Activated CD8-positive, alpha-beta T cell treated with anti-CD3 and anti-CD28 coated beads for 36 hours (primary cell): ENCODE measurements at regions not wholly inside any gene's neighbourhood (a gene's known extent, or its start where the extent isn't known, plus 50 kb on each side); places are given as distances from the start of the nearest gene placed in this dataset.

Source experiments
- ATAC-seq: fragments of 200-7000 bp; cut with Tn5 transposase; one replicate; pipeline ENCODE4 v1.10.0; 2021; ENCODE audit warnings: mild to moderate bottlenecking, moderate library complexity
- CTCF ChIA-PET: fragments of 350-600 bp; sonication (Branson Sonifier 250); formaldehyde crosslinking; loops from one replicate; lab custom pipeline; 2021; ENCODE audit warnings: antibody characterized with exemption; lab: Charles Lee
- POLR2A ChIA-PET: fragments of 350-600 bp; sonication (Branson Sonifier 250); formaldehyde crosslinking; loops from one replicate; lab custom pipeline; 2021; ENCODE audit warnings: antibody characterized with exemption; lab: Charles Lee
- DNase-seq: peaks from one replicate; pipeline ENCODE4 v3.0.0-alpha.2; 2020
- H3K27ac Mint-ChIP-seq: one replicate; pipeline ENCODE4 v1.8.0; 2021; ENCODE audit warnings: mild to moderate bottlenecking, mixed read lengths
- H3K27me3 Mint-ChIP-seq: one replicate; pipeline ENCODE4 v1.8.0; 2021; ENCODE audit warnings: mixed read lengths
- H3K36me3 Mint-ChIP-seq: one replicate; pipeline ENCODE4 v1.8.0; 2021; ENCODE audit warnings: low read depth, mixed read lengths
- H3K4me1 Mint-ChIP-seq: one replicate; pipeline ENCODE4 v1.8.0; 2021; ENCODE audit warnings: low read depth, mixed read lengths
- H3K4me3 Mint-ChIP-seq: one replicate; pipeline ENCODE4 v1.8.0; 2021; ENCODE audit warnings: mild to moderate bottlenecking, moderate library complexity, mixed read lengths
- H3K9me3 Mint-ChIP-seq: one replicate; pipeline ENCODE4 v1.8.0; 2021; ENCODE audit warnings: mixed read lengths
- intact Hi-C: fragments of 100-400 bp; cut with micrococcal nuclease; formaldehyde crosslinking; loops from one replicate; pipeline ENCODE4 v1.10.0; 2022
- TF ChIP-seq, protein P1 (sequence below): fragments of 200-600 bp; IDR thresholded peaks from one replicate; pipeline ENCODE4 v1.8.0; 2022; ENCODE audit warnings: antibody characterized with exemption, mild to moderate bottlenecking

DNA sequence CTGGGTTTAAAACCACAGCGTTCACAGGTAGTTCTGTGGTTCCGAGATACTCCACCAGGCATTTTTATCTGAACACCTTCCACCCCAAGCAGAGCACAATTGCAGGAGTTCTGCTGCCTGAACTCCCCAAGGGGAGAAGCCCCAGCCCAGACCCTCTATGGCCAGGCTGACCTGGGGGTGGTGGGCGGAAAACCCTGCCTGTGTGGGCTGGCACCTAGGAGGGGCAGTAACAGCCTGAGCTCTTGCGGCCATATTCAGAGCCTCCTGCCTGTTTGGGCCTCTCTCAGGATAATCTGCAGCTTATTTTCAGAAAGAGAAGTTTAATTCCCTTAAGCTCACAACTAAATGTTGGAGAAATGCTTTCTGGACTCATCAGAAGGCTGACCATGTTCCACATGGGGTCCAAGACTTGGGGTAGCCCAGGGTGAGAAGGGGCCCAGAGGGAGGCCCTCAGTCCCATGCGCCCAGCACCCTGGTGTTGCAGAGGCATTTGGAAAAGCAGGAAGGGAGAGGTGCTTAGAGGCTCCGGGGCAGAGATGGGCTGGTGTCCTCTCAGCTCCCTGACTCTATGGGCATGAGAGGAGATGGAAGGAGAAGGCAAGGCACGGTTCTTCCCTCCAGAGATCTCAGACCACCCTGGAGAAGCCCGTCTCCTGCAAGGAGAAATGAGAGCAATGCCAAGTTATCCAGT lies 195.6 kb upstream of the TPM1 start:
- CTCF ChIA-PET: interaction anchor here (0.6 to 5.0 kb wide), 5 partner anchors 17 to 246 kb away, joined by 3 to 34 read pairs (median 5); no protein-coding TSS in a partner anchor
- no peak overlapping the region for H3K4me3 Mint-ChIP-seq
- H3K4me1 Mint-ChIP-seq: no peaks in the 10 kb centered on the region
- H3K9me3 Mint-ChIP-seq: no peaks in the 10 kb centered on the region
- no peak for DNase-seq
- intact Hi-C loops: loop anchor here (5.0 kb wide), 1 partner anchor 245 kb away; no protein-coding TSS in a partner anchor
- H3K27ac Mint-ChIP-seq: no peak overlapping the region
- TF ChIP-seq, protein P1, sequence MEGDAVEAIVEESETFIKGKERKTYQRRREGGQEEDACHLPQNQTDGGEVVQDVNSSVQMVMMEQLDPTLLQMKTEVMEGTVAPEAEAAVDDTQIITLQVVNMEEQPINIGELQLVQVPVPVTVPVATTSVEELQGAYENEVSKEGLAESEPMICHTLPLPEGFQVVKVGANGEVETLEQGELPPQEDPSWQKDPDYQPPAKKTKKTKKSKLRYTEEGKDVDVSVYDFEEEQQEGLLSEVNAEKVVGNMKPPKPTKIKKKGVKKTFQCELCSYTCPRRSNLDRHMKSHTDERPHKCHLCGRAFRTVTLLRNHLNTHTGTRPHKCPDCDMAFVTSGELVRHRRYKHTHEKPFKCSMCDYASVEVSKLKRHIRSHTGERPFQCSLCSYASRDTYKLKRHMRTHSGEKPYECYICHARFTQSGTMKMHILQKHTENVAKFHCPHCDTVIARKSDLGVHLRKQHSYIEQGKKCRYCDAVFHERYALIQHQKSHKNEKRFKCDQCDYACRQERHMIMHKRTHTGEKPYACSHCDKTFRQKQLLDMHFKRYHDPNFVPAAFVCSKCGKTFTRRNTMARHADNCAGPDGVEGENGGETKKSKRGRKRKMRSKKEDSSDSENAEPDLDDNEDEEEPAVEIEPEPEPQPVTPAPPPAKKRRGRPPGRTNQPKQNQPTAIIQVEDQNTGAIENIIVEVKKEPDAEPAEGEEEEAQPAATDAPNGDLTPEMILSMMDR: no peak
- peaks cover 7% of the 10 kb centered on the region for H3K27me3 Mint-ChIP-seq
- H3K36me3 Mint-ChIP-seq: no peaks in the 10 kb centered on the region
- no peak for ATAC-seq
- POLR2A ChIA-PET: no interaction called here

DNA sequence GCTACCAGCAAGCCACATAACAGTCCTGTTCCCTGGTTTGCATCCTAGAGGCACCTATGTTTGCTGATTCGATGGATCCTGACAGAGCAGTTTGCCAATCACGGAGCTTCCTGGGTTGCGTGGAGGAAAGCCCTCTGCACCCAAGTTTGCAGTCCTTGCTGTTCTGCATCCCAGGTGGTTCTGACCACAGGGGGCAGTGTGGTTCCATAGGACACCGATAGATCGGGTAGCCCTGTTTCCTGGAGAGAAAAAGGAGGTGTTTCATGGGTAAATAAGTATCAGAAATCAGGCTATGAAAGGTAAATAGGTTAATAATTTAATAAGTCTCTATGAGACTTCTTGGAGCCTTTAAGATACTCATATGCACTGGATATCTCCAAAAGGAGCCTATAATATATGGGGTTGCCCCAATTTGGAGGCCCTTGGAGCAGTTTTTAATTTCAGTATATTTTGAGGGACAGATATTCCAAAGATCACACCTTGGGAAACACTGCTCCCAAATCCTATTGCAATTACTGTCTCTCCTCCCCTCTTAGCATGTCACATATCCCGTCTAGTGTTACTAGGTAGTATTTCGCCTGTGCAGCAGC lies 194.6 kb upstream of the TPM1 start:
- no peaks in the 10 kb centered on the region for H3K9me3 Mint-ChIP-seq
- ATAC-seq (no peak), DNase-seq (peak; percentile 81)
- no peaks in the 10 kb centered on the region for H3K36me3 Mint-ChIP-seq
- CTCF ChIA-PET: interaction anchor here (0.6 to 5.0 kb wide), 5 partner anchors 16 to 246 kb away, joined by 3 to 34 read pairs (median 7); no protein-coding TSS in a partner anchor
- H3K4me3 Mint-ChIP-seq: no peak overlapping the region
- no peaks in the 10 kb centered on the region for H3K4me1 Mint-ChIP-seq
- POLR2A ChIA-PET: no interaction called here
- TF ChIP-seq, protein P1: peak; percentile 62
- intact Hi-C loops: loop anchor here (5.0 kb wide), 1 partner anchor 244 kb away; no protein-coding TSS in a partner anchor
- H3K27ac Mint-ChIP-seq: no peak overlapping the region
- H3K27me3 Mint-ChIP-seq: peaks cover 7% of the 10 kb centered on the region

DNA sequence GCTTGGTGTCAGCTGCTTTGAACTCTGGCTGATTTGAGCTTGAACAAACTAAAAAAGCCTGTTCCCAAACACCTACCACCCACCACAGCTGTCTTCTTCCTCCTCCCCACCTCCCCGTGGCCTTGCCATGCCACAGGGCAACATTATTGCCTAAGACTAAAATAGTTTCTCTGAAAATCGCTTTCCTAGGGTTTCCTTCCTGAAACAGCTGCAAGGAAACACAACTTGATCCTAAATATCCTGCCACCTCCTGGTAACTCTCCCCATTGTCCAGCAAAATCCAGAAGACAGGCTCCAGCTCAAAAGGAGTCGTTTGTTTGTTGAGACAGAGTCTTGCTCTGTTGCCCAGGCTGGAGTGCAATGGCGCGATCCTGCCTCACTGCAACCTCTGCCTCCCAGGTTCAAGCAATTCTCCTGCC lies 193.9 kb upstream of the TPM1 start:
- no peaks in the 10 kb centered on the region for H3K9me3 Mint-ChIP-seq
- intact Hi-C loops: loop anchor here (5.0 kb wide), 1 partner anchor 244 kb away; no protein-coding TSS in a partner anchor
- CTCF ChIA-PET: interaction anchor here (0.7 to 1.9 kb wide), 3 partner anchors 199 to 245 kb away, joined by 3 to 9 read pairs (median 7); no protein-coding TSS in a partner anchor
- no peaks in the 10 kb centered on the region for H3K36me3 Mint-ChIP-seq
- TF ChIP-seq, protein P1: no peak
- no peak for DNase-seq
- peaks cover 7% of the 10 kb centered on the region for H3K27me3 Mint-ChIP-seq
- POLR2A ChIA-PET: no interaction called here
- H3K27ac Mint-ChIP-seq: no peak overlapping the region
- ATAC-seq: no peak
- H3K4me3 Mint-ChIP-seq: no peak overlapping the region
- no peaks in the 10 kb centered on the region for H3K4me1 Mint-ChIP-seq

DNA sequence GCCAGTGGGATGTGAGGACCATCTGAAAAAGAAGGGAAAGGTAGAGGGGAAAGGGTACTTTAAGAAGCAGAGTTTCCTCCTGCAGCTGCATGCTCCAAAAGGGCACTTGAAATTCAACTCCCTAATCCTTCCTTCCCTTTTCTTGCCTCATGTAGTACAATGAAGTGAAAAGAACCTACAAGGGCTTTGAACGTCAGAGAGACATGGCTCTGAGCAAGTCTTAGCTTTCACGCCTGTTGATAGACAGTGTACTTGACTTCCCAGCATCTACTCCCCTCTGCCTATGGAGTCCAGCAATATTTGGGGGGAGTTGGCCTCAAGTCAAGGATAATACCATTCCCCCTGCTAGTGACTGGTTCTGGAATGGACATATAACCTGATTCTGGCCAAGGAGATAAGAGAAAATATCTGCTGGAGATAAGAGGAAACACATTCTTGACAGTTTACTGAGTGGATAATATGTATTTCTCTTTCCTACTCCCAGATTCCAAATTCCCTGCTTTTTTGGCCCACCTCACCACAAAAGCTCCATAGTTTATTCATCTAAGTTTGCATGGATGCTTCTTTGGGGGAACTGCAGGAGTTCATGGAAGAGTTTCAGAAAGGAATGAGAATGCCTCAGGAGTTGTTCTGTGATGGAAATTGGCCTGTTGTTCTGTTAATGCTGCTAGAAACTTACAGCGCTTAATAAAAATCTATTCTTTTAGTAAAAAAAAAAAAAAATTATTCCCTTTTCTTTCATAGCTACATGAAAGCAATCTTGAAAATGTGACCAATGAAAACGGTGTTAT lies 193.0 kb upstream of the TPM1 start:
- ATAC-seq (no peak), DNase-seq (no peak)
- POLR2A ChIA-PET: no interaction called here
- Mint-ChIP-seq H3K9me3 (no peaks in the 10 kb centered on the region), H3K27ac (no peak overlapping the region), H3K27me3 (peaks cover 8% of the 10 kb centered on the region), H3K36me3 (no peaks in the 10 kb centered on the region), H3K4me3 (no peak overlapping the region), H3K4me1 (no peaks in the 10 kb centered on the region)
- CTCF ChIA-PET: interaction anchor here (1.6 kb wide), 1 partner anchor 244 kb away, joined by 7 read pairs; no protein-coding TSS in a partner anchor
- TF ChIP-seq, protein P1: no peak
- intact Hi-C loops: loop anchor here (5.0 kb wide), 1 partner anchor 243 kb away; no protein-coding TSS in a partner anchor
